GM19468 (cell line): ENCODE measurements at regions not wholly inside any gene's neighbourhood (a gene's known extent, or its start where the extent isn't known, plus 50 kb on each side); places are given as distances from the start of the nearest gene placed in this dataset.

Source experiments
- ATAC-seq: cut with Tn5 transposase; IDR thresholded peaks from one replicate; pipeline ENCODE4 v1.9.1; 2021; ENCODE audit warnings: mild to moderate bottlenecking, moderate library complexity, moderate number of reproducible peaks; ENCODE audit not compliant: unreplicated experiment; ENCODE audit errors: extremely low read depth

GRCh38 chr6:165886169-165886568 is 223.1 kb upstream of the PDE10A start:
- no peak for ATAC-seq

GRCh38 chr6:165884813-165885765 is 222.0 kb upstream of the PDE10A start:
- ATAC-seq: no peak

GRCh38 chr6:165883851-165884640 is 221.0 kb upstream of the PDE10A start:
- no peak for ATAC-seq

GRCh38 chr6:165881806-165882205 is 218.8 kb upstream of the PDE10A start:
- ATAC-seq: no peak

- no peak for ATAC-seq
Measured at GRCh38 chr6:165880686-165881085, 217.6 kb upstream of the PDE10A start.

- ATAC-seq: no peak
Measured at GRCh38 chr6:165877773-165878172, 214.7 kb upstream of the PDE10A start.

- no peak for ATAC-seq
Measured at GRCh38 chr6:165877192-165877591, 214.2 kb upstream of the PDE10A start.

GRCh38 chr6:165876588-165876987 is 213.5 kb upstream of the PDE10A start:
- ATAC-seq: no peak

GRCh38 chr6:165875946-165876345 is 212.9 kb upstream of the PDE10A start:
- ATAC-seq: no peak

- no peak for ATAC-seq
Measured at GRCh38 chr6:165873976-165874375, 210.9 kb upstream of the PDE10A start.

GRCh38 chr6:165872811-165873210 is 209.8 kb upstream of the PDE10A start:
- ATAC-seq: no peak

GRCh38 chr6:165872311-165872710 is 209.3 kb upstream of the PDE10A start:
- ATAC-seq: no peak

- no peak for ATAC-seq
Measured at GRCh38 chr6:165871571-165871970, 208.5 kb upstream of the PDE10A start.

GRCh38 chr6:165869526-165869925 is 206.5 kb upstream of the PDE10A start:
- ATAC-seq: no peak

GRCh38 chr6:165864925-165865324 is 201.9 kb upstream of the PDE10A start:
- no peak for ATAC-seq

GRCh38 chr6:165864218-165864617 is 201.2 kb upstream of the PDE10A start:
- no peak for ATAC-seq

- ATAC-seq: no peak
Measured at GRCh38 chr6:165863801-165864200, 200.8 kb upstream of the PDE10A start.

- ATAC-seq: no peak
Measured at GRCh38 chr6:165862813-165863212, 199.8 kb upstream of the PDE10A start.

- no peak for ATAC-seq
Measured at GRCh38 chr6:165861226-165861625, 198.2 kb upstream of the PDE10A start.

GRCh38 chr6:165858586-165858985 is 195.5 kb upstream of the PDE10A start:
- no peak for ATAC-seq

GRCh38 chr6:165855856-165856255 is 192.8 kb upstream of the PDE10A start:
- no peak for ATAC-seq
